ENCODE measurements at regions not wholly inside any gene's neighbourhood (a gene's known extent, or its start where the extent isn't known, plus 50 kb on each side); places are given as distances from the start of the nearest gene placed in this dataset.

- no peak for TF ChIP-seq CTCF (IDR thresholded peaks at IDR 0.05; ENCODE audit: insufficient read depth, low read depth, low read length)
- no peak overlapping the region for H3K4me3 ChIP-seq (ENCODE audit: low read depth, low read length)
- DNase-seq (ENCODE audit: low read depth), result peak; percentile 9
These were observed 202.8 kb downstream of the BAMBI start for GRCh38 chr10:28879875-28880682.

DNA sequence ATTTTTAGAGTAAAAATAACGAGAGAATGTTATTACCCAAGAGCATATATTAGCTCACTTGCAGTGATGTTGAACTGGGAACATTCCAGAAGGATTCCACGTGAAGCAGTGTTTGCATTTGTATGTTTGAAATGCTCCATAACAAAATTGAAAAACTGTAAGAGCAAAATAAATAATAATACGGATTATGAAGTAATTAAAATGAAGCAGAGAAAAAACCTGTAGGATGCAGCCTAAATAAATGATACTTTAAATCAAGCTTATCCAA lies 203.3 kb downstream of the BAMBI start:
- no peak for TF ChIP-seq CTCF (IDR thresholded peaks at IDR 0.05; ENCODE audit: insufficient read depth, low read depth, low read length)
- peak; percentile 51 for DNase-seq (ENCODE audit: low read depth)

DNA sequence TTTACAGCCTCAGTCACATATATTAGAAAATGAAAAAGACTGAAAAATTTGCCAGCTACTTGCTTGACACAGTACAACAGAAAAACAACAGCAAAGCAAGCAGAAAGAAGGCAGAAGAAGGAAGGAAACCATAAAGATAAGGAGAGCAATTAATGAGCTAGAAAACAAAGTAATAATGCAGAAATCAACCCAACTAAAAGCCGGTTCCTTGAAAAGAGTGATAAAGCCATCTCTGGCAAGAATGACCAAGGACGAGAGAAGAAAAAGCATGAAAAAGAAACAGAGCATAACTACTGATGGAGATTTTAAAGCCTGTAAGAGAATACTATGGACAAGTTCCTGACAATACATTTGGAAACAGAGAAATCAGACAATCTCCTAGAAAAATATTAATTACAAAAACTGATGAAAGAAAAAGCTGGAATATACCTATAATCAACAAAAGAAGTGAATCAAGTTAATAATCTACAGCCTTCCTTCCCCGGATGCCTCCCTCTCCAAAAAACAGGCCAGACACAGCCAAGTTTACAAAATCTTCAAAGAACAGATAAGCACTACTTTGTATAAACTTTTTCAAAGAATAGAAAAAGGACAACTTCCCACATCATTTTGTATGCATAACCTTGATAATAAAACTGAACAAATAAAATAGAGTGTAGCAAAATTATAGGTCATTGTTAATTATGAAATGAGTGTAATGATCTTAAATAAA lies 204.0 kb downstream of the BAMBI start:
- no peak overlapping the region for H3K4me3 ChIP-seq (ENCODE audit: low read depth, low read length)
- peak; percentile 58 for DNase-seq (ENCODE audit: low read depth)
- TF ChIP-seq CTCF (IDR thresholded peaks at IDR 0.05; ENCODE audit: insufficient read depth, low read depth, low read length), result no peak

More for the DNA sequence above, 203.3 kb downstream of the BAMBI start:
- no peak overlapping the region for H3K4me3 ChIP-seq (ENCODE audit: low read depth, low read length)

GRCh38 chr10:28883741-28884423 lies 206.6 kb downstream of the BAMBI start:
- no peak for TF ChIP-seq CTCF (IDR thresholded peaks at IDR 0.05; ENCODE audit: insufficient read depth, low read depth, low read length)
- DNase-seq (ENCODE audit: low read depth), result no peak
- H3K4me3 ChIP-seq (ENCODE audit: low read depth, low read length), result no peak overlapping the region

- no peak for DNase-seq (ENCODE audit: low read depth)
- no peak overlapping the region for H3K4me3 ChIP-seq (ENCODE audit: low read depth, low read length)
- TF ChIP-seq CTCF (IDR thresholded peaks at IDR 0.05; ENCODE audit: insufficient read depth, low read depth, low read length), result no peak
These were observed 213.0 kb downstream of the BAMBI start for GRCh38 chr10:28890121-28890950.

GRCh38 chr10:28891058-28891713 lies 213.9 kb downstream of the BAMBI start:
- DNase-seq (ENCODE audit: low read depth), result no peak
- no peak for TF ChIP-seq CTCF (IDR thresholded peaks at IDR 0.05; ENCODE audit: insufficient read depth, low read depth, low read length)

More at GRCh38 chr10:28891058-28891713, 213.9 kb downstream of the BAMBI start:
- no peak overlapping the region for H3K4me3 ChIP-seq (ENCODE audit: low read depth, low read length)
